ENCODE measurements at regions not wholly inside any gene's neighbourhood (a gene's known extent, or its start where the extent isn't known, plus 50 kb on each side); places are given as distances from the start of the nearest gene placed in this dataset.

DNA sequence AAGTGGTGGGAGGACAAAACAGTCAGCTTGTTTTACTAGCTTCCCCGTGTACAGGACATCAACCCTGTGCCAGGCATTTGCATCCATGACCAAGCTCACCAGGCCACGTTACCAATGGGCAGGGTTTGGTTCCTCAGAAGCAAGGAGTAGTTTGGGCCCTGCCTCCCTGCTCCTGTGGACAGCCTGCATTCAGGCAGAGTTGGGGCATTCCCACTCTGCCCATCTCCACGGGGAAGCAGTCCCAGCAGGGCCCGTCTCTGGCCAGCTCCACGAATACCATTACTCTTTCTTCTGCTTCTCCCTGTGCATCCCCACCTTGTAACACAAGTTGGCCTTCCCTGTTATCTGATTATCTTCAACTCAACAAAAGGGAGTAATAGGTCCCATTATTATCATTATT, 54.0 kb upstream of the RIOK3 start:
- Histone ChIP-seq H3K9me1 (ENCODE audit: control insufficient read depth, insufficient read depth, low read length) (no peaks in the 10 kb centered on the region), H3K9me3 (replicated peaks; ENCODE audit: control insufficient read depth, insufficient read depth, low read depth, low read length) (no peaks in the 10 kb centered on the region), H3K4me2 (ENCODE audit: insufficient read depth, low read length) (no peak overlapping the region), H3K4me1 (replicated peaks in 1 of 2; ENCODE audit: control insufficient read depth in 2 of 2, insufficient read depth in 2 of 2, low read length in 2 of 2) (no peaks in the 10 kb centered on the region), H3K9ac (ENCODE audit: insufficient read depth in 1 of 2, low read depth in 2 of 2, low read length in 2 of 2) (no peak overlapping the region), H3K4me3 (no peak overlapping the region), H3K36me3 (ENCODE audit: control insufficient read depth, insufficient read depth, low read length) (peaks cover 8% of the 10 kb centered on the region; the same call in 2 of the 3 replicates), H2AFZ (ENCODE audit: low read depth, low read length) (no peak overlapping the region), H3K27me3 (ENCODE audit: control insufficient read depth in 2 of 2, insufficient read depth in 2 of 2, low read length in 2 of 2) (no peaks in the 10 kb centered on the region), H3K79me2 (ENCODE audit: control insufficient read depth, insufficient read depth, low read length) (no peaks in the 10 kb centered on the region), H4K20me1 (replicated peaks; ENCODE audit: control insufficient read depth, insufficient read depth, low read length) (no peaks in the 10 kb centered on the region), H3K27ac (ENCODE audit: extremely low read depth, low read depth, low read length) (no peak overlapping the region)
- FAIRE-seq (no peak), ATAC-seq (no peak), DNase-seq (ENCODE audit: extremely low read depth in 1 of 4, low spot score in 3 of 4) (no peak)
- 46% methylated on average over 5 of the region's 5 CpGs for WGBS (ENCODE audit: insufficient coverage, low coverage, missing lambda C conversion rate)
- TF ChIP-seq, protein P1, sequence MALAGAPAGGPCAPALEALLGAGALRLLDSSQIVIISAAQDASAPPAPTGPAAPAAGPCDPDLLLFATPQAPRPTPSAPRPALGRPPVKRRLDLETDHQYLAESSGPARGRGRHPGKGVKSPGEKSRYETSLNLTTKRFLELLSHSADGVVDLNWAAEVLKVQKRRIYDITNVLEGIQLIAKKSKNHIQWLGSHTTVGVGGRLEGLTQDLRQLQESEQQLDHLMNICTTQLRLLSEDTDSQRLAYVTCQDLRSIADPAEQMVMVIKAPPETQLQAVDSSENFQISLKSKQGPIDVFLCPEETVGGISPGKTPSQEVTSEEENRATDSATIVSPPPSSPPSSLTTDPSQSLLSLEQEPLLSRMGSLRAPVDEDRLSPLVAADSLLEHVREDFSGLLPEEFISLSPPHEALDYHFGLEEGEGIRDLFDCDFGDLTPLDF (CRISPR knock-in tag; IDR thresholded peaks at IDR 0.05) = no peak
- TF ChIP-seq DPF2 (IDR thresholded peaks at IDR 0.05) (no peak), ESRRB (CRISPR knock-in tag; IDR thresholded peaks at IDR 0.05; ENCODE audit: borderline replicate concordance) (no peak), HNRNPLL (IDR thresholded peaks at IDR 0.05; ENCODE audit: low read depth, low read length, poor library complexity, severe bottlenecking) (no peak), MTA3 (IDR thresholded peaks at IDR 0.05; ENCODE audit: borderline replicate concordance) (no peak), OTX1 (CRISPR knock-in tag; IDR thresholded peaks at IDR 0.05) (no peak), SOX6 (IDR thresholded peaks at IDR 0.05) (no peak), E2F4 (CRISPR knock-in tag; IDR thresholded peaks at IDR 0.05; ENCODE audit: low read depth) (no peak), MCM2 (IDR thresholded peaks at IDR 0.05; ENCODE audit: low read depth) (no peak), ZNF408 (CRISPR knock-in tag; IDR thresholded peaks at IDR 0.05; ENCODE audit: low read depth) (no peak), HEY1 (CRISPR knock-in tag; IDR thresholded peaks at IDR 0.05; ENCODE audit: borderline replicate concordance) (no peak), ZNF512 (tag; IDR thresholded peaks at IDR 0.05) (no peak), ZNF586 (CRISPR knock-in tag; conservative IDR thresholded peaks at IDR 0.05) (no peak)
- ChIA-PET POLR2A (interaction anchor here (0.6 to 2.2 kb wide), 2 partner anchors 13 to 24 kb away, joined by 3 to 6 read pairs; no protein-coding TSS in a partner anchor), CTCF (ENCODE audit: low intra/inter-chr PET ratio) (no interaction called here)
- BruUV-seq (replicated peaks) = no TSS peak
- in situ Hi-C loops (cut with MboI) = no loop called here
- intact Hi-C loops (cut with micrococcal nuclease) = no loop called here

All from K562 (cell line).